Neural progenitor cell (in vitro differentiated cells): ENCODE measurements at regions not wholly inside any gene's neighbourhood (a gene's known extent, or its start where the extent isn't known, plus 50 kb on each side); places are given as distances from the start of the nearest gene placed in this dataset.

Source experiments
- EZH2 ChIP-seq: fragments of 200-600 bp; sonication (generic); IDR thresholded peaks from 2 replicates; pipeline ENCODE4 v1.6.1; 2017; ENCODE audit warnings: antibody characterized with exemption, mild to moderate bottlenecking, moderate library complexity
- TF ChIP-seq, protein P1 (sequence below): fragments of 200-600 bp; sonication (generic); IDR thresholded peaks from 2 replicates; pipeline ENCODE4 v1.5.1; 2017; ENCODE audit warnings: antibody characterized with exemption, mild to moderate bottlenecking

DNA sequence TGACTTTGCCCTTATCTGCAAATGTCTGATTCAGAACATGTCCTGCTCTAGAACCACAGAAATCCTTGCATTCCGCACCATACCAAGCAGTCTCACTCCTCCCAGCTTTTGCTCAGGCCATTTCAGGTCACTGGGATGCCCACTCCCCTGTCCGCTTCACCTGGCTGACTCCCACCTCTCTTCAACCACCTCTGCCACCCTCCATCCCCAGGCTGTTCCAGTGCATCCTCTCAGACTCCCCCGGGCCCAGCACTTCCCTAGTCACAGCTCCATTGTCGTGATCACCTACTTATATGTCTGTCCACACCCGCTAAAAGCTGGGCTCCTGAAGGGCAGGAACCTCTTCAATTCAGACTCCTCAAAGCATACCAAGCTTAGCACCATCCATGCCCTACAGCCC lies 58.4 kb upstream of the CDH5 start:
- no peak for TF ChIP-seq EZH2
- TF ChIP-seq, protein P1, sequence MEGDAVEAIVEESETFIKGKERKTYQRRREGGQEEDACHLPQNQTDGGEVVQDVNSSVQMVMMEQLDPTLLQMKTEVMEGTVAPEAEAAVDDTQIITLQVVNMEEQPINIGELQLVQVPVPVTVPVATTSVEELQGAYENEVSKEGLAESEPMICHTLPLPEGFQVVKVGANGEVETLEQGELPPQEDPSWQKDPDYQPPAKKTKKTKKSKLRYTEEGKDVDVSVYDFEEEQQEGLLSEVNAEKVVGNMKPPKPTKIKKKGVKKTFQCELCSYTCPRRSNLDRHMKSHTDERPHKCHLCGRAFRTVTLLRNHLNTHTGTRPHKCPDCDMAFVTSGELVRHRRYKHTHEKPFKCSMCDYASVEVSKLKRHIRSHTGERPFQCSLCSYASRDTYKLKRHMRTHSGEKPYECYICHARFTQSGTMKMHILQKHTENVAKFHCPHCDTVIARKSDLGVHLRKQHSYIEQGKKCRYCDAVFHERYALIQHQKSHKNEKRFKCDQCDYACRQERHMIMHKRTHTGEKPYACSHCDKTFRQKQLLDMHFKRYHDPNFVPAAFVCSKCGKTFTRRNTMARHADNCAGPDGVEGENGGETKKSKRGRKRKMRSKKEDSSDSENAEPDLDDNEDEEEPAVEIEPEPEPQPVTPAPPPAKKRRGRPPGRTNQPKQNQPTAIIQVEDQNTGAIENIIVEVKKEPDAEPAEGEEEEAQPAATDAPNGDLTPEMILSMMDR: no peak
